ENCODE measurements at regions not wholly inside any gene's neighbourhood (a gene's known extent, or its start where the extent isn't known, plus 50 kb on each side); places are given as distances from the start of the nearest gene placed in this dataset.

GRCh38 chr5:166086568-166086967, 2204.9 kb upstream of the WWC1 start:
- Histone ChIP-seq H3K4me3 (replicated peaks in 1 of 3; ENCODE audit: insufficient read depth in 1 of 3, low read depth in 1 of 3, low read length in 3 of 3) (no peak overlapping the region), H3K9ac (replicated peaks; ENCODE audit: extremely low read depth, insufficient read depth, low read length) (no peak overlapping the region), H3K9me1 (replicated peaks; ENCODE audit: control insufficient read depth, extremely low read depth, insufficient read depth, low read length) (no peaks in the 10 kb centered on the region), H3K79me2 (ENCODE audit: control insufficient read depth, insufficient read depth, low read length) (no peaks in the 10 kb centered on the region), H3K4me2 (ENCODE audit: insufficient read depth, low read length) (no peak overlapping the region), H3K36me3 (ENCODE audit: control insufficient read depth in 2 of 2, extremely low read depth in 1 of 2, insufficient read depth in 2 of 2, low read length in 2 of 2) (no peaks in the 10 kb centered on the region), H3K4me1 (ENCODE audit: control insufficient read depth, extremely low read depth, insufficient read depth, low read length) (no peaks in the 10 kb centered on the region), H2AFZ (ENCODE audit: low read depth, low read length) (no peak overlapping the region), H3K27ac (ENCODE audit: insufficient read depth, low read depth, low read length) (no peak overlapping the region), H3K9me3 (replicated peaks; ENCODE audit: control insufficient read depth, insufficient read depth, low read length) (no peaks in the 10 kb centered on the region), H4K20me1 (replicated peaks; ENCODE audit: control insufficient read depth, extremely low read depth, insufficient read depth, low read length) (no peaks in the 10 kb centered on the region), H3K27me3 (ENCODE audit: control insufficient read depth in 2 of 2, insufficient read depth in 2 of 2, low read length in 2 of 2) (no peaks in the 10 kb centered on the region)
- ChIA-PET CTCF (no interaction called here), POLR2A (no interaction called here)
- FAIRE-seq, result no peak
- intact Hi-C loops (cut with micrococcal nuclease), result no loop called here
- BruUV-seq (replicated peaks), result no TSS peak
- dilution Hi-C loops (cut with MboI; ENCODE audit: extremely low pct_ligation_motif_present, low sequenced_read_pairs), result no loop called here
- DNase-seq (ENCODE audit: low read depth, low spot score), result no peak
- TF ChIP-seq MYC (IDR thresholded peaks at IDR 0.05; ENCODE audit: low read depth, low read length), result no peak
- TF ChIP-seq EZH2 (IDR thresholded peaks at IDR 0.05; ENCODE audit: borderline replicate concordance, low read depth, low read length, severe bottlenecking), result no peak
- no peak for TF ChIP-seq POLR2AphosphoS5 (IDR thresholded peaks at IDR 0.05; ENCODE audit: insufficient read depth, low read depth, low read length)
- TF ChIP-seq, protein P1, sequence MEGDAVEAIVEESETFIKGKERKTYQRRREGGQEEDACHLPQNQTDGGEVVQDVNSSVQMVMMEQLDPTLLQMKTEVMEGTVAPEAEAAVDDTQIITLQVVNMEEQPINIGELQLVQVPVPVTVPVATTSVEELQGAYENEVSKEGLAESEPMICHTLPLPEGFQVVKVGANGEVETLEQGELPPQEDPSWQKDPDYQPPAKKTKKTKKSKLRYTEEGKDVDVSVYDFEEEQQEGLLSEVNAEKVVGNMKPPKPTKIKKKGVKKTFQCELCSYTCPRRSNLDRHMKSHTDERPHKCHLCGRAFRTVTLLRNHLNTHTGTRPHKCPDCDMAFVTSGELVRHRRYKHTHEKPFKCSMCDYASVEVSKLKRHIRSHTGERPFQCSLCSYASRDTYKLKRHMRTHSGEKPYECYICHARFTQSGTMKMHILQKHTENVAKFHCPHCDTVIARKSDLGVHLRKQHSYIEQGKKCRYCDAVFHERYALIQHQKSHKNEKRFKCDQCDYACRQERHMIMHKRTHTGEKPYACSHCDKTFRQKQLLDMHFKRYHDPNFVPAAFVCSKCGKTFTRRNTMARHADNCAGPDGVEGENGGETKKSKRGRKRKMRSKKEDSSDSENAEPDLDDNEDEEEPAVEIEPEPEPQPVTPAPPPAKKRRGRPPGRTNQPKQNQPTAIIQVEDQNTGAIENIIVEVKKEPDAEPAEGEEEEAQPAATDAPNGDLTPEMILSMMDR (IDR thresholded peaks at IDR 0.05; ENCODE audit: extremely low read depth in 1 of 2, insufficient read depth in 1 of 2, low read depth in 1 of 2, low read length in 2 of 2), result no peak

DNA sequence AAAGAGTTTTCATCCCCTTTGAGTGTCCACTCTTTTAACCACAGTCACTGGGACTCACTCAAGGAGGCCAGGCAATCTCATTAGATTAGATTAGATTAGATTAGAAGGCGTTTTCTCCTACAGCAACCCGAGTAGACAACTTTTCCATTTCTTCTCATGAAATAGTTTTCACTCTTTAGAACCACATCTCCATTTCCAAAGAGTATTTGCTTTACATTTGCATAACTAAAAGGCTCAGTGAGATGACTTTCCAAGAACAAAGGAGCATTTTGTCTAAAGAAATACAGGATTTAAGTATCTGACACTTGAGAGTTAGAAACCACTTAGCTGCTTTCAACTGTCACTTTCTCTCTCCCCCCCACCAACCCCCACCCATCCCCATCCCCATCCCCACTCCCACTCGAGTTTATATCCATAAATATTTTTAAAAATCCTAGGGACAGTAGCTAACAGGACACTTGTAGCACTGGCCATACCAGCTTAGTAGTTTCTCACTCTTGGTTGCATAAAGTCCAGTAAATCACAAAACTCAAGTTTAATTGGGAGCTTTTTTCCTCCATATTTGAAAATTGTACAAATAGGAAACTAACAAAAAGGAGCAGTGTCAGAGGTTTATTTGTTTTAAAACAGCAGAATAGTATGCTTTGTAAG, 2202.9 kb upstream of the WWC1 start:
- Histone ChIP-seq H3K4me1 (ENCODE audit: control insufficient read depth, extremely low read depth, insufficient read depth, low read length) (no peaks in the 10 kb centered on the region), H2AFZ (ENCODE audit: low read depth, low read length) (no peak overlapping the region), H3K9me1 (replicated peaks; ENCODE audit: control insufficient read depth, extremely low read depth, insufficient read depth, low read length) (no peaks in the 10 kb centered on the region), H3K79me2 (ENCODE audit: control insufficient read depth, insufficient read depth, low read length) (no peaks in the 10 kb centered on the region), H3K4me3 (replicated peaks in 1 of 3; ENCODE audit: insufficient read depth in 1 of 3, low read depth in 1 of 3, low read length in 3 of 3) (no peak overlapping the region), H3K9me3 (replicated peaks; ENCODE audit: control insufficient read depth, insufficient read depth, low read length) (no peaks in the 10 kb centered on the region), H3K36me3 (ENCODE audit: control insufficient read depth in 2 of 2, extremely low read depth in 1 of 2, insufficient read depth in 2 of 2, low read length in 2 of 2) (no peaks in the 10 kb centered on the region), H3K27ac (ENCODE audit: insufficient read depth, low read depth, low read length) (no peak overlapping the region), H3K9ac (replicated peaks; ENCODE audit: extremely low read depth, insufficient read depth, low read length) (no peak overlapping the region), H4K20me1 (replicated peaks; ENCODE audit: control insufficient read depth, extremely low read depth, insufficient read depth, low read length) (no peaks in the 10 kb centered on the region), H3K4me2 (ENCODE audit: insufficient read depth, low read length) (no peak overlapping the region), H3K27me3 (ENCODE audit: control insufficient read depth in 2 of 2, insufficient read depth in 2 of 2, low read length in 2 of 2) (no peaks in the 10 kb centered on the region)
- intact Hi-C loops (cut with micrococcal nuclease) (no loop called here), dilution Hi-C loops (cut with MboI; ENCODE audit: extremely low pct_ligation_motif_present, low sequenced_read_pairs) (no loop called here)
- FAIRE-seq (no peak), DNase-seq (ENCODE audit: low read depth, low spot score) (no peak)
- BruUV-seq (replicated peaks), result no TSS peak
- TF ChIP-seq FOS (IDR thresholded peaks at IDR 0.05; ENCODE audit: borderline replicate concordance, insufficient read depth, low read length) (no peak), JUN (IDR thresholded peaks at IDR 0.05; ENCODE audit: borderline replicate concordance, insufficient read depth, insufficient read length, low read depth) (no peak), POLR2AphosphoS5 (IDR thresholded peaks at IDR 0.05; ENCODE audit: insufficient read depth, low read depth, low read length) (no peak), GATA2 (IDR thresholded peaks at IDR 0.05; ENCODE audit: insufficient read depth, insufficient read length, low read depth, low read length) (no peak), POLR2A (IDR thresholded peaks at IDR 0.05; ENCODE audit: low read depth, low read length) (no peak), MAX (IDR thresholded peaks at IDR 0.05; ENCODE audit: insufficient read depth, insufficient read length) (no peak), MYC (IDR thresholded peaks at IDR 0.05; ENCODE audit: low read depth, low read length) (no peak), EZH2 (IDR thresholded peaks at IDR 0.05; ENCODE audit: borderline replicate concordance, low read depth, low read length, severe bottlenecking) (no peak)
- TF ChIP-seq, protein P1 (IDR thresholded peaks at IDR 0.05; ENCODE audit: extremely low read depth in 1 of 2, insufficient read depth in 1 of 2, low read depth in 1 of 2, low read length in 2 of 2), result no peak
- ChIA-PET POLR2A (no interaction called here), CTCF (no interaction called here)

All from endothelial cell of umbilical vein (primary cell).